GM10266 (cell line): ENCODE measurements at regions not wholly inside any gene's neighbourhood (a gene's known extent, or its start where the extent isn't known, plus 50 kb on each side); places are given as distances from the start of the nearest gene placed in this dataset.

ENCODE experiments used
- DNase-seq: peaks from one replicate; pipeline ENCODE4 v3.0.0; 2012; ENCODE audit errors: extremely low spot score
- CTCF ChIP-seq: IDR thresholded peaks from 2 replicates; pipeline ENCODE4 v1.5.1; 2012; ENCODE audit warnings: mild to moderate bottlenecking, low read depth; ENCODE audit not compliant: control insufficient read depth, insufficient read depth; ENCODE audit errors: missing control alignments

- TF ChIP-seq CTCF: no peak
- no peak for DNase-seq
Observed at GRCh38 chr1:30313176-30313575, 410.2 kb downstream of the MATN1 start.

- no peak for DNase-seq
- TF ChIP-seq CTCF: no peak
Observed at GRCh38 chr1:30312226-30312625, 411.2 kb downstream of the MATN1 start.

GRCh38 chr1:30311749-30312148 lies 411.6 kb downstream of the MATN1 start:
- TF ChIP-seq CTCF: no peak
- no peak for DNase-seq

- no peak for DNase-seq
- TF ChIP-seq CTCF: no peak
Observed at GRCh38 chr1:30310966-30311742, 412.2 kb downstream of the MATN1 start.

GRCh38 chr1:30307182-30307581 lies 416.2 kb downstream of the MATN1 start:
- DNase-seq: no peak
- no peak for TF ChIP-seq CTCF

- no peak for DNase-seq
- TF ChIP-seq CTCF: no peak
Observed at GRCh38 chr1:30305519-30305918, 417.9 kb downstream of the MATN1 start.

GRCh38 chr1:30305061-30305460 lies 418.3 kb downstream of the MATN1 start:
- no peak for DNase-seq
- TF ChIP-seq CTCF: no peak
